GM12878 (cell line): ENCODE measurements at regions not wholly inside any gene's neighbourhood (a gene's known extent, or its start where the extent isn't known, plus 50 kb on each side); places are given as distances from the start of the nearest gene placed in this dataset. TPM values are rescaled to one million over a fixed set of nuclear protein-coding genes. Genes with fewer than 3 reads are reported as not detected.

ENCODE experiments used
- ATAC-seq: fragments of 200-7000 bp; cut with Tn5 transposase; 3 replicates; pipeline ENCODE4 v1.9.1; 2020; ENCODE audit warnings: mild to moderate bottlenecking, moderate library complexity
- BruUV-seq: library from RNA; stranded (reverse); fragments of 400-500 nt; replicated peaks from 2 replicates; lab custom pipeline; 2021; lab: Mats Ljungman, UMichigan
- CTCF ChIA-PET: fragments of 300-600 bp; sonication (Branson Sonifier 250); formaldehyde crosslinking; extraction: SDS; loops from one replicate; lab custom pipeline; 2021; ENCODE audit warnings: inconsistent platforms; lab: Yijun Ruan, JAX
- POLR2A ChIA-PET: fragments of 350-600 bp; formaldehyde crosslinking; extraction: SDS; loops from one replicate; lab custom pipeline; 2021; ENCODE audit warnings: inconsistent platforms; lab: Charles Lee
- RAD21 ChIA-PET: fragments of 300-600 bp; sonication (Branson Sonifier 250); formaldehyde crosslinking; loops from one replicate; lab custom pipeline; 2023; ENCODE audit warnings: antibody characterized with exemption; ENCODE audit not compliant: unreplicated experiment; lab: Charles Lee
- SMC1A ChIA-PET: fragments of 300-600 bp; sonication (Branson Sonifier 250); formaldehyde crosslinking; loops from one replicate; lab custom pipeline; 2023; ENCODE audit not compliant: unreplicated experiment, uncharacterized antibody; lab: Charles Lee
- DNase-seq: peaks from one replicate; pipeline ENCODE4 v3.0.0-alpha.2; 2011; ENCODE audit warnings: low read depth, low spot score
- FAIRE-seq: peaks from 3 replicates; lab custom pipeline; 2011; peaks lifted over from hg19 to GRCh38; lab: Jason Lieb, UNC
- H2AFZ ChIP-seq: 2 replicates; pipeline ENCODE4 v1.6.0; 2011; ENCODE audit warnings: low read depth, low read length, control low read depth; ENCODE audit not compliant: control insufficient read depth
- H3K27ac ChIP-seq: 2 replicates; pipeline ENCODE4 v1.5.1; 2011; ENCODE audit warnings: control low read depth; ENCODE audit not compliant: control insufficient read depth, insufficient read depth
- H3K27me3 ChIP-seq, 2 experiments: replicated peaks in 1 of 2; 2 replicates each; pipeline versions ENCODE4 v1.6.0 to v1.6.1; 2011; ENCODE audit warnings: low read length in 1 of 2; ENCODE audit not compliant: control insufficient read depth in 2 of 2, insufficient read depth in 2 of 2
- H3K36me3 ChIP-seq, 2 experiments: 2 replicates each; pipeline ENCODE4 v1.5.1; 2011; ENCODE audit warnings: low read length in 1 of 2; ENCODE audit not compliant: control insufficient read depth in 2 of 2, insufficient read depth in 2 of 2
- H3K4me1 ChIP-seq: 2 replicates; pipeline ENCODE4 v1.6.1; 2011; ENCODE audit warnings: mild to moderate bottlenecking, low read length, moderate library complexity, mixed read lengths; ENCODE audit not compliant: control insufficient read depth, insufficient read depth
- H3K4me2 ChIP-seq: 2 replicates; pipeline ENCODE4 v1.6.0; 2011; ENCODE audit warnings: control low read depth; ENCODE audit not compliant: control insufficient read depth, insufficient read depth
- H3K4me3 ChIP-seq: fragments of 200-600 bp; sonication (generic); 2 replicates; pipeline ENCODE4 v1.5.1; 2016
- H3K79me2 ChIP-seq: 2 replicates; pipeline ENCODE4 v1.6.0; 2011; ENCODE audit warnings: low read length; ENCODE audit not compliant: control insufficient read depth, insufficient read depth
- H3K9ac ChIP-seq: 2 replicates; pipeline ENCODE4 v1.8.0; 2011; ENCODE audit warnings: low read length, control low read depth, mixed read lengths; ENCODE audit not compliant: control insufficient read depth, insufficient read depth
- H3K9me3 ChIP-seq: replicated peaks from 3 replicates; pipeline ENCODE4 v1.5.1; 2011; ENCODE audit warnings: mild to moderate bottlenecking, low read length; ENCODE audit not compliant: control insufficient read depth, insufficient read depth
- H4K20me1 ChIP-seq: 2 replicates; pipeline ENCODE4 v1.6.0; 2011; ENCODE audit not compliant: control insufficient read depth, insufficient read depth
- CREM ChIP-seq: IDR thresholded peaks from 2 replicates; pipeline ENCODE4 v1.6.1; 2014; ENCODE audit warnings: antibody characterized with exemption, low read depth
- ELK1 ChIP-seq: IDR thresholded peaks from 2 replicates; pipeline ENCODE4 v1.6.1; 2012; ENCODE audit warnings: low read depth, low read length, improper control_type of control experiment
- GABPA ChIP-seq: IDR thresholded peaks from 2 replicates; pipeline ENCODE4 v1.6.1; 2014; ENCODE audit warnings: antibody characterized with exemption, low read depth, mild to moderate bottlenecking, inconsistent platforms
- NFIC ChIP-seq: IDR thresholded peaks from 2 replicates; pipeline ENCODE4 v1.6.1; 2012; ENCODE audit warnings: low read depth, mild to moderate bottlenecking, inconsistent platforms, low read length, moderate library complexity
- RFX5 ChIP-seq: IDR thresholded peaks from 2 replicates; pipeline ENCODE4 v1.6.1; 2011; ENCODE audit warnings: low read depth, low read length, improper control_type of control experiment
- SKIL ChIP-seq: fragments of 450-650 bp; IDR thresholded peaks from 2 replicates; pipeline ENCODE4 v1.6.1; 2017; ENCODE audit warnings: mild to moderate bottlenecking, low read depth, inconsistent platforms; ENCODE audit not compliant: poor library complexity, severe bottlenecking
- USF1 ChIP-seq: IDR thresholded peaks from 2 replicates; pipeline ENCODE4 v1.6.1; 2011; ENCODE audit warnings: borderline replicate concordance, low read depth, mild to moderate bottlenecking, moderate library complexity, mixed read lengths, low read length; ENCODE audit not compliant: insufficient read depth; ENCODE audit errors: extremely low read length
- YY1 ChIP-seq: IDR thresholded peaks from 2 replicates; pipeline ENCODE4 v1.6.1; 2011; ENCODE audit warnings: low read depth, mild to moderate bottlenecking, low read length
- ZZZ3 ChIP-seq: IDR thresholded peaks from 2 replicates; pipeline ENCODE4 v1.6.1; 2011; ENCODE audit warnings: low read depth; ENCODE audit not compliant: control insufficient read depth, insufficient read length
- WGBS: methylation state at CpG from one replicate; pipeline ENCODE4 v1.1.6; 2016; ENCODE audit warnings: low lambda C conversion rate; ENCODE audit not compliant: insufficient replicate concordance, insufficient coverage; ENCODE audit errors: missing lambda C conversion rate; 5-methylcytosine and 5-hydroxymethylcytosine counted together
- in situ Hi-C: fragments of 300-500 bp; cut with MboI; formaldehyde crosslinking; loops from 9 replicates; pipeline ENCODE4 v1.14.3; 2018; ENCODE audit warnings: mixed read lengths
- intact Hi-C: fragments of 100-400 bp; cut with micrococcal nuclease; formaldehyde crosslinking; loops from one replicate; pipeline ENCODE4 v1.14.2; 2022; ENCODE audit not compliant: unreplicated experiment
- small RNA-seq: library from RNA; depleted of rRNA; stranded (forward); fragments of <200 nt; gene quantifications from one replicate; pipeline ENCODE3, GENCODE V24; 2014

- Histone ChIP-seq H3K36me3 (no peaks in the 10 kb centered on the region), H3K4me1 (no peaks in the 10 kb centered on the region), H4K20me1 (no peaks in the 10 kb centered on the region), H3K4me3 (no peak overlapping the region), H3K79me2 (no peaks in the 10 kb centered on the region), H3K9me3 (no peaks in the 10 kb centered on the region), H3K27ac (no peak overlapping the region), H3K9ac (no peak overlapping the region), H3K27me3 (no peaks in the 10 kb centered on the region), H3K4me2 (no peak overlapping the region), H2AFZ (no peak overlapping the region)
- RAD21 ChIA-PET, result no interaction called here
- ATAC-seq (no peak), FAIRE-seq (no peak), DNase-seq (no peak)
- intact Hi-C loops, result no loop called here
- no TSS peak for BruUV-seq
- in situ Hi-C loops, result no loop called here
- CTCF ChIA-PET, result interaction anchor here (1.4 kb wide), 1 partner anchor 15 kb away, joined by 3 read pairs; no protein-coding TSS in a partner anchor
- TF ChIP-seq NFIC (no peak), YY1 (no peak), ZZZ3 (no peak), RFX5 (no peak), USF1 (no peak), GABPA (no peak), ELK1 (no peak), SKIL (no peak), CREM (no peak)
- 0% methylated on average over 2 of the region's 2 CpGs for WGBS
- POLR2A ChIA-PET, result no interaction called here
- SMC1A ChIA-PET, result no interaction called here
These were observed 52.4 kb upstream of the MAP2 start for GRCh38 chr2:209371407-209371806.

Small RNA genes in the stretch of these regions (small RNA-seq; reads per million reads assigned to genes)
- not detected for gene RNA5SP117
